ENCODE measurements at regions not wholly inside any gene's neighbourhood (a gene's known extent, or its start where the extent isn't known, plus 50 kb on each side); places are given as distances from the start of the nearest gene placed in this dataset.
"Not testable (repeated sequence)": the region's sequence is repeated elsewhere in the genome, so short reads cannot be mapped to it uniquely, and the experiment has no call there.

GRCh38 chr6:5831219-5831862, 175.4 kb downstream of the NRN1 start:
- not testable (repeated sequence) for TF ChIP-seq CTCF (conservative IDR thresholded peaks at IDR 0.05; ENCODE audit: low read depth, low read length); EZH2 (IDR thresholded peaks at IDR 0.05; ENCODE audit: low read length, unreplicated experiment)
